NOMO-1 treated with dmso at 0.1 percent for 144 hours (cell line): ENCODE measurements at regions not wholly inside any gene's neighbourhood (a gene's known extent, or its start where the extent isn't known, plus 50 kb on each side); places are given as distances from the start of the nearest gene placed in this dataset.
A peak's percentile ranks its signal among the peaks of the same experiment; 100 is the strongest.

Source experiments
- DNase-seq: peaks from one replicate; lab custom pipeline; 2025; ENCODE audit not compliant: unreplicated experiment; lab: John Stamatoyannopoulos, UW

- no peak for DNase-seq
Measured at GRCh38 chr16:85419503-85420408, 193.4 kb upstream of the GSE1 start.

- peak; percentile 23 for DNase-seq
Measured at GRCh38 chr16:85420501-85421337, 192.4 kb upstream of the GSE1 start.

DNA sequence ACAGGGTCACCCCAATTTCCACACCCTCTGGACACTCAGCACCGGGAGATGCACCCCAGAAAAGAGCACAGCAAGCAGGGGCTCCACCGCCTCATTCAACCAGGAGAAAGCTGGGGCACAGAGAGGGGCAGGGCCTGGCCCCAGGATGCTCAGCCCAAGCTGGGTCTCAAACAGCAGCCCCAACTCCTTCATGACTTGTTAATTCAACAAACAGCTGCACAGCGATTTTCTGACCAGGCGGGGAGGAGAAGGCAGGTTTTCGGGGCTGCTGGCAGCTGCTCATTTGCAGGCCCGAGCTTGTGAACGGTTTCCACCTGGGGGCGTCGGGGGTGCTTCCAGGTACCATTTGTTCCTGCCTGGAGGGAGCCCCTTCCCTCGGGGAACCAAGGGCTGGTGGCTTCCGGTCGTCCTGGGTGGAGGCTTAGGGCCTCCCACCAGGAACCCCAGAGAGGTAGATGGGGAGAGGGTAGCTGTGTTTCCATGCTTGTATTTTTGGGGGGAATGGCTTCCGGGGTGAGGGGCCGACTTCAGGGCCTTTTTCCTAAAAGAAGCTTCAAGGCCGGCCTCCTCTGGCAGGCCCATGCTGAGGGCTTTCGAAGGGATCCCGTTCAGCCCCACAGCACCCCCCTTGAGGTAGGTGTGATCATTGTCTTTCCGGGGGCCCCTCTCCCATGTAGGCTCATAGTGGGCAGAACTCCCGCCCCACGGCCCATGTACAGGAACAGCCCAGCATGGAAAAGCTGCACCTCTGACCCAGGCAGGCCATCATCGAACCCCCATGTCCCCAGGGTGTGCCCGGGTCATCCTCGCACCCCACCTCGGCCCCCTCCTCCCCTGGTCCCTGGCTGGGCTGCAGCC is 191.6 kb upstream of the GSE1 start:
- DNase-seq: no peak

DNA sequence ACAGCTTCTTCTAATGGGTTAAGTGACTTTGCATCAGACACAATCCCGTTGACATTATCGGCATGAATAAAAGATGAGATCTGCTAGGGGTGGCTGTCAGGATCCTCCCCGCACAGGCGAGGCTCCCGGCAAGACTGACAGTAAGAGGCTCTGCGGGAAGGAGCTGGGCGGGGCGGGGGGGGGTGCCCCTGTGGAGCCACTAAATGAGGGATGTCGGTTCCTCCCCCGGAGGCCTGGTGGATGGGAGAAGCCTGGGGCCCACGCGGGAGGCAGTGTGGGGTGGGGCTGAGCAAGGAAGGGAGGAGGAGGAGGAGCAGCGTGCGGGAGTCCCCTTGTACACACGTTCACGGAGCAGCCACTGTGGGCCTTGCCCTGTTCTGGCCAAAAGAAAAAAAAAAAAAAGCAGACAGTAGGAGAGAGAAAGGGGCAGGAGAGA is 190.9 kb upstream of the GSE1 start:
- no peak for DNase-seq

DNA sequence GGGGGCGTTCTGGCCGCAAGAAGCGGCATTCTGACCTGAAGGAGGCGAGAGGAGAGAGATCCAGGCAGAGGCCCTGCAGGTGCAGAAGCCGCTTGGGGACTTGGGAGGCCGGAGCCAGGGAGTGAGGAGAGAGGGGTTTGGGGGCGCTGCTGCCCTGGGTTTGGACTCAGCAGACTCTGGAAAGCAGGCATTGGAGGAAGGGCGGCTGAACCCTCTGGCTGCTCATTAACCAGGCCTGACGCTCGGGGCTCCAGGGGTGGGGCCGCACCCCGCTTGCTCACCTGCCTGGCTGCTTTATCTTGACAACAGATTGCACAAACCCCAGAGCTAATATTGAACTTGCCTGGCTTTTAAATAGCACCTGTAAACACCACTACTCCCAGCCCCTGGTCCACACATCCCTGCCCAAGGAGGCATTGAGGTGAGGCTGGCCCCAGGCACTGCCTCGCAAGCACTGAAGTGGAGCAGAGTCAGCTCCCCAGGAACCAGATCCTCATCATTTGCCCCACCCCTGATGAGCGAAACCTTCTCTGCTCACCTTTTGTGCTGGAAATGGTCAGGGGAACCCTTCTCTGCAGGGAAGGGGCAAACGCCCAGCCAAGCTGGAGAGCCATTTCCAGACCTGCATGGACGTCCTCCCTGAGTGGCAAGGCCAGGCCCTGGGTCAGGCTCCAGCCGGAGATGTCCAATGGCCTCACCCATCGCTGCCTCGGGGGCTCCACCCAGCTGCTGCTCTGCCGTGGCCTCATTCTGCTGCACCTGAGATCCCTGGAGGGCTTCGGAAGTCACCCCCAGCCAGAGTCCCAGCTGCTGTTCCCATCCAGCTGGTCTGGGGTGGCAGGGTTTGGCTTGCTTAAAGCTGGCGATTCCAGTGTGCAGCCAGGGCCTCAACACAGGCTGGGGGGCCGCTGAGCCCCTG is 190.2 kb upstream of the GSE1 start:
- DNase-seq: no peak

- DNase-seq: no peak
Measured at GRCh38 chr16:85423631-85424030, 189.5 kb upstream of the GSE1 start.

DNA sequence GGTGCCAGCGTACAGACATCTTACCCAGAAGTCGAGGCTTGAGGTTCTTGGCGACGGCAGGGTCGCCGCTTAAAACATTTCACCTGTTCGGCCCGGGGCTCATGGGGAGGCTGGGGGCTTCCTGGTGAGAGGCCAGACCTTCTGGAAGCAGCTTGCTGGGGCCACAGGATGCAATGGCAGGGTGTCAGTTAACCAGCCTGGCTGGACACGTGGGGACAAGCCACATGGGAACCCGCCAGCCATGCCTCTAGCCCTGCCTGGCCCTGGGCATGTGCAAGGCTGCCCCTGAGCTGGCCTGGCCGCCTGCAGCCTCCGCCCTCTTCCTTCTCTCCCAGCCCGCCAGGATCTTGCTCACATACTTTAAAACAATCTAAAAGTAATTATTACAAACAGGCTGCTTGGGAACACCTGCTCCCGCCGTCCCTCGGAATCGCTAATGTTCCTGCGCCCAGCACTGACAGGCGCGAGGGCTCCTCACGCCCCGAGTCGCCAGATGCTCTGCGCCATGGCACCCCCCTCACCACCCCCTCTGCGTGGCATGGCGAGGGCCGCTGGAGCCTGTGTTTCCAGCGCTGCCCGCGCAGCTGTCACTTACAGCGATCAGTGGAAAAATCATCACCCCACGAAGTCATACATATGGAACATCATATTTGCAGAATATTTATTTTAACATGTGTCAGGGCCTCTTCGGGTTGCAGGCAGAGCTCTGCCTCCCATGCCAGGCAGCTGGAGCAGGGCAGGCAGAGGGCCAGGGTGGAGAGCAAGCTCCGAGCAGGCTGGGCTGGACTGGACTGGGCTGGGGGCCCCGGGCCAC is 188.7 kb upstream of the GSE1 start:
- no peak for DNase-seq

DNA sequence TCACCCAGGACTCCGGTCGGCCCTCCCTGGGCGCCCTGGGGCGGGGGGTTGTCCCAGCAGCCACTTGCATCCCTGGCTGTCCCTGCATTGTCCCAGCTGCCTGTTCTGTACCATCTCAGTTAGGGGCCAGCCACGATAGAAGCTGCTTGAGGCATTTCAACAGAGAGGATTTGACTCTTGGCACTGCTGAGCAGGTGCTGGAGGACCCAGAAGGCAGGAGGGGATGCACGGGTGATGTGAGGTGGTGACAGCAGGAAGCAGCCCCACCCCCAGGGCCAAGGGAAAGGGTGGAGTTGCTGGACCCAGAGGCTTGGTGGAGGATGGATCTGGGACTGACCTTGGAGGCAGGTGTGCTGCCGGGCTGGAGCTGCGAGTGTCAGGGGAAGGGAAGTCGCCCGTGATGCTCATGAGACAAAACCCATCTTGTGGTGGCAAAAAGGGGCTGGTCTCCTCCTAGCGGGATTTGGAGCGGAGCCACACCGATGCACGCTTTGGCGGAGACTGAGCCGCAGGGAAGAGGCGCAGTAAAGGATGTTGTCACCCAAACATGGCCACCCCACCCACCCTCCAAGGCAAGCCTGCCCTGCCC is 188.0 kb upstream of the GSE1 start:
- DNase-seq: no peak

DNA sequence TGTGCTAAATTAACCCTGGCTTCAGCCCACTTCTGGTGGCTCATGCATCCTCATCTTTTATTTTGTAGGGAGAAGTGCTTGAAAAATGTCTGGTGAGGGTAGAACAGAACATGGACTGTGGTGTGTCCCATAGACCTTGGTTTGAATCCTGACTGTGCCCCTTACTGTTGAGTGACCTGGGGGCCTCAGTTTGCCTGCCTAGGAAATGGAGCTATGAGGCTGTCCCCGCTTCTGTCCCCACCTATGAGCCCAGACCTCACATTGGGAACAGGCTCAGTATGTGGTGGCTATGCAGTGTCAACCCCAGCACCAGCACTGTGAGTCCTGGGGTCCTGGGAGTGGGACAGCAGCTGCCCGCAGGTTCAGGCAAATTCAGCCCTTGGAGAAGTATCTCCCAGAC is 186.3 kb upstream of the GSE1 start:
- DNase-seq: no peak

DNA sequence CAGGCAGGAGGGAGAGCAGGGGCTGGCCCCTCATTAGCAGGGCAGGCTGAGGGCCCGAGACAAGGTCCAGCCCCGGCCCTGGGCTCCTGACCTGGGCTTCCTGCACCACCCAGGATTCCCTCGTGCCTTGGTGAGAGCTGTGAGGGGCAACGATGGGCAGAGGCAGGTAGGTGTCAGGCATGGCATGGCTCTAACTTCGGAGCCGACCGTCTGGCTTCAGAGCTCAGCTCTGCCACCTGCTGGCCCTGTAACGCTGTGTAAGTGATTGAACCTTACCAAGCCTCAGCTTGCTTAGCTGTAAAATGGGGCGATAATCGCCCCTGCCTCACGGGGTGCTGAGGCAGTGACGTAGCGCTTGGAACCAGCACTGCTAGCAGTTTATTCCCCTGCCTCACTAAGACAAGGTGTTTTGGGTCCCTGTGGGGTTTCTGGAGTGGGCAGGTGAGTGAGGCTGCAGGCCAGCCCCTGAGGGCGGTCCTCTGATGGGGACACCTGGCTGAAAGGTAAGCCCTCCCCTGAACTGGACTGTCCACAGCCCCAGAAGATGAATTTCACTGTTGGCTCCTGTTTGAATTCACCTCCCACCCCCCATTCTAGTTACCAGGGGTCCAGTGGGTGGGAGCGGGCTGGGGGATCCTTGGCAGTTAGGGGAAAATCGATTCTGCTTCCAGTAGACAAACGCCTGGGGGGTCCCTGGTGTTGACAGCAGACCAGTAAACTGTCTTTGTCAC is 184.8 kb upstream of the GSE1 start:
- no peak for DNase-seq

DNA sequence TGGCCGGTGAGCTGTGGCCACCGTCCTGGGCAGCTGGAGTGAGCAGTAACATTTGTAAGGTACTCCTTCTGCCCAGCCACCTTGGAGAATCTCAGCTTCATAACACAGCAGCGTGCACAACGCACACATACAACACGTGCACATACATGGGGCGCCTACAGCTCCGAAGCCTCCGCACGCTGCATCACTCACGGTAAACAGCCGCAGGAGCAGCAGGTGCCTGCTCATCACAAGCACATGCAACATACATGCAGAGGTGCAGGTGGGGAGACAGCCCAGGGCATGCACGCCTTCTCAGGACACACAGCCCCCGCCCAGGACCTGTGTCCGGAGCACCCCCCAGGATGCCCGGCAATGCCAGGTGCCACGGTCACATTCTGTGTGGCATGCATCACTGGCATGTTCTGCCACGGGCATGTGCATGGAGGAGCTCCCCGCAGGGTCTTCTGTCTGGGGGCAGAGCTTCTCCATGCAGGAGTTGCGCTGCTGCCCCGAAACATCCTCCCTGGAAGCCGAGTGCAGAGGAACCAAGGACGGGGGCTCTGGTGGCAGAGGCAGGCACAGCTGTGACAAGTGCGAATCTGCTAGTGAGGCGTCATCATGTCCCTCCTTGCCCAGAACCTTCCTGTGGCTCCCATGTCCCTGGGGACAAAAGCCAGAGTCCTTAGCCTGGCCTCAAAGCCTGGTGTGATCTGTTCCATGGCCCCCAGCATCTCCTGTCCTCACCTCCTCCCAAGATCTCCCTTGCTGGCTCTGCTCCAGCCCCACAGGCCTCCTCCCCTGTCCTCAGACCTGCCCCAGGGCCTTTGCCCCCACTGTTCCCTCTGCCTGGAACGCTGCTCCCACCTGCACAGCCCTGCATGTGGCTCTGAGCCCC is 184.0 kb upstream of the GSE1 start:
- no peak for DNase-seq

- DNase-seq: no peak
Measured at GRCh38 chr16:85429776-85430522, 183.2 kb upstream of the GSE1 start.

- no peak for DNase-seq
Measured at GRCh38 chr16:85430523-85431421, 182.3 kb upstream of the GSE1 start.

DNA sequence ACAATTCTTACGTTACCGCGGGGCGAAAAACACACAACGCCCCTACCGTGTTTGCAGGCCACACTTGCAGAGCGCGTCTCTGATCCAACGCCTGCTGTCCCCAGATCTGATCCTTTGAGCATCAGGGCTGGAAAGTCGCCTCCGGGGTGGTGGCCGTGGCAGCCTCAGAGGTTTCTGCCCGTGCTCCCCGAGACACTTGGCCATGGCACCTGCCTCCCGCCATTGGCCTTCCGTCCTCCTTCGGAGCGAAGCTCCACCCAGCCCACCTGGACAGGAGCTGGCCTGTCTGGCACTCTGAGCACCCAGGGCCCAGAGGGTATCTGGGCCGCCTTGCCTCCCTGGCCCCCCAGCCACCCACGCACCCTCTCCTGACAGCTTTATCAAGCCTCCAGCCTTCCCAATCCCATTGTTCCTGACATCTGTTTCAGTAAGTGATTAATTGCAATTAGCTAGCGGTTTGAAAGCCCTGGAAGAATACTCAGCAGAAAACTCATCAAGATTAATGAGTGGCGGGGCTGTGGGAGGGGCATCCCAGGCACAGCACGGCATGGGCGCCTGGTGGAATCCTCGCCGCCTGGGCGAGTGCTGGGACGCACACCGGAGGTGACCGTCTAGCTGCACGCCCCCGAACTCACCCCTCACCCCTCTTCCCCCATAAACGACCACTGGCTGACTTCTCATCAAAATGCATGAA is 181.5 kb upstream of the GSE1 start:
- DNase-seq: no peak

DNA sequence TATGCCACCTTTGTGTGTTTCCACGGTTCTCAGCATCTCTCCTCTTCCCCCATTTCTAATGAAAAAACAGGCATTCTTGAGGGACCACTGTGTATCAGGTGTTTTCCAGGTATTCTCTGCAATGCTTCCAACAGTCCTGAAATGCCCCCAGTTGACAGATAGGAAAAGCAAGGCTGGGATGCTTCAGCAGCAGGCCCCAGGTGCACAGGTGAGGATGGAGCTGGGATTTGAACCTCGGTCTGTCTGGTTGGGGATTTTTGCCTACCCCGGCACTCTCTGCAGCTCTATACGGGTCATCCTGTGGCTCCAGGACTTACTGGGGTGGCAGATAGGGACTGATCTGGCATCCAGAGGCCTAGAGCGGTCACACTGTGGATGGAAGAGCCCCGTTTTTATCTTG is 180.5 kb upstream of the GSE1 start:
- DNase-seq: no peak
